ENCODE measurements at regions not wholly inside any gene's neighbourhood (a gene's known extent, or its start where the extent isn't known, plus 50 kb on each side); places are given as distances from the start of the nearest gene placed in this dataset.

- no peak for TF ChIP-seq MAX (IDR thresholded peaks at IDR 0.05)
- no peak for TF ChIP-seq FOXA1 (IDR thresholded peaks at IDR 0.05)
- TF ChIP-seq FOXA2 (IDR thresholded peaks at IDR 0.05) = no peak
- no peak for TF ChIP-seq CTCF (IDR thresholded peaks at IDR 0.05; ENCODE audit: low read depth, low read length, missing input control)
- no peak for TF ChIP-seq YY1 (IDR thresholded peaks at IDR 0.05)
- no peak for TF ChIP-seq RAD21 (IDR thresholded peaks at IDR 0.05)
- TF ChIP-seq HNF4A (conservative IDR thresholded peaks at IDR 0.05) = no peak
- no peak for TF ChIP-seq EGR1 (IDR thresholded peaks at IDR 0.05; ENCODE audit: low read depth in 2 of 2)
- TF ChIP-seq ZBTB33 (IDR thresholded peaks at IDR 0.05) = no peak
- no peak for TF ChIP-seq SP1 (IDR thresholded peaks at IDR 0.05)
- TF ChIP-seq ATF3 (IDR thresholded peaks at IDR 0.05) = no peak
- no peak for TF ChIP-seq HNF4G (IDR thresholded peaks at IDR 0.05)
- no peak for TF ChIP-seq JUND (IDR thresholded peaks at IDR 0.05)
- TF ChIP-seq NR2F2 (IDR thresholded peaks at IDR 0.05) = no peak
- no peak for TF ChIP-seq REST (IDR thresholded peaks at IDR 0.05)
- TF ChIP-seq TAF1 (conservative IDR thresholded peaks at IDR 0.05) = no peak
- no peak for TF ChIP-seq RXRA (IDR thresholded peaks at IDR 0.05)
- 68% methylated on average over 6 of the region's 6 CpGs for WGBS
- H3K9me3 ChIP-seq (ENCODE audit: control insufficient read depth in 4 of 4, low read length in 3 of 4) = no peaks in the 10 kb centered on the region
- peaks cover 0 to 4% (median 0%) of the 10 kb centered on the region in 4 donors for H3K27me3 ChIP-seq (ENCODE audit: control insufficient read depth in 4 of 4, insufficient read depth in 4 of 4, low read length in 3 of 4)
- no peak overlapping the region for H3K27ac ChIP-seq (ENCODE audit: low read depth in 1 of 2, low read length in 2 of 2)
- no peak for DNase-seq (ENCODE audit: low spot score)
- H3K9ac ChIP-seq (ENCODE audit: low read depth in 1 of 2, low read length in 2 of 2) = no peak overlapping the region
- no peaks in the 10 kb centered on the region for H3K36me3 ChIP-seq (ENCODE audit: control insufficient read depth in 4 of 4, insufficient read depth in 3 of 4, low read depth in 1 of 4, low read length in 3 of 4)
- no peaks in the 10 kb centered on the region for H3K4me1 ChIP-seq (ENCODE audit: control insufficient read depth in 4 of 4, insufficient read depth in 4 of 4, low read length in 3 of 4)
- H3K4me3 ChIP-seq (ENCODE audit: low read depth in 1 of 3, low read length in 3 of 3) = no peak overlapping the region
Observed at GRCh38 chr6:168948002-168948401, 305.6 kb downstream of the THBS2 start.

All from liver (tissue), 8 donors.